ENCODE measurements at regions not wholly inside any gene's neighbourhood (a gene's known extent, or its start where the extent isn't known, plus 50 kb on each side); places are given as distances from the start of the nearest gene placed in this dataset.
"Not testable (repeated sequence)": the region's sequence is repeated elsewhere in the genome, so short reads cannot be mapped to it uniquely, and the experiment has no call there.

DNA sequence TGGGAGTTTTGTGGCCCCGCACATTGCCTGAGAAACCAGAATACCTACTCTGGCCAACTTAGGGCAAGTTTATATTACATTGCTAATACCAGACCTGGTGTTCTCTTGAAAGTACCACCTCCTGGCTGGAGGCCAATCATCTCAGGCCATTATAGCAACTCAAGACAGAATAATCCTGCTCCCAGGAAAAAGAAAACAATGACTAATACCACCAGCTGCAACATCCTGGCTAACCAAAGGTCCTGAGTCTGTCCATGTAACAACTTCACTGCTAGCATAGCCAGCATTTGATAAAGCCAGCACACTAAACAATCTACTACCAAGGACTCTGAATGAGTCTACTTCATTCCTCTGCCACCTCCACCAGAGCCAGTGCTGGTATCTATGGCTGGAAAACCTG, 1298.7 kb upstream of the CNTN5 start:
- no peak for DNase-seq

- DNase-seq = no peak
Observed at GRCh38 chr11:97722721-97723120, 1298.0 kb upstream of the CNTN5 start.

- no peak for DNase-seq
Observed at GRCh38 chr11:97729546-97730272, 1291.0 kb upstream of the CNTN5 start.

DNA sequence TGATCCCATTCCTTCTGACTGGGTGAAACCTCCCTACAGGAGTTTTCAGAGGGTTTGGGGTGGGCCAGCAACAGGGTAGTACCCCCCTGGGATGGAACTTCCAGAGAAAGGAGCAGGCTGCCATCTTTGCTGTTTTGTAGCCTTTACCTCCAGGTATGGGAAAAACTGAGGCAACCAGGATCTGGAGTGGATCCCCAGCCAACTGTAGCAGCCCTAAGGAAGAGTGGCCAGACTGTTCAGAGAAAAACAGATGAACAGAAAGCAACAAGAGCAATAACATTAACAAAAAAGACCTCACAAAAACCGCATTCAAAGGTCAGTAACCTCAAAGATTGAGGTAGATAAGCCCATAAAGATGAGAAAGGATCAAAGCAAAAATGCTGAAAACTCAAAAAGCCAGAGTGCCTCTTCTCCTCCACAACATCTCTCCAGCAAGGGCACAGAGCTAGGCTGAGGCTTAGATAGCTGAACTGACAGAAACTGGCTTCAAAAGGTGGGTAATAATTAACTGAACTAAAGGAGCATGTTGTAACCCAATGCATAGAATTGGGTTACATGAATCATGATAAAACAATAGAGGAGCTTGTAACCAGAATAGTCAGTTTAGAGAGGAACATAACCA, 1288.6 kb upstream of the CNTN5 start:
- DNase-seq = no peak

DNA sequence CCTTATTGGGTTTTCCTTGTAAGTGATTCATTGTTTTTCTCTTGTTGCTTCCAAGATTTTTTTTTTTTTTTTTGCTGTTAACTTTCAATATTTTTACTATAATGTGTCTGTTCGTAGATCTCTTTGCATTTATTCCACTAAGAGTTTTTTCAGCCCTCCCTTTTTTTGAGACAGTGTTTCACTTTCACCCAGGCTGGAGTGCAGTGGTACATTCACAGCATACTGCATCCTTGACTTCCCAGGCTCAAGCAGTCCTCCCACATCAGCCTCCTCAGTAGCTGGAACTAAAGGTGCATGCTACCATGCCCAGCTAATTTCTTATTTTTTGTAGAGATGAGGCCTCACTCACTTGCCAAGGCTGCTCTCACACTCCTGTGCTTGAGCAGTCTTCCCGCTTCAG, 1282.0 kb upstream of the CNTN5 start:
- DNase-seq = no peak

DNA sequence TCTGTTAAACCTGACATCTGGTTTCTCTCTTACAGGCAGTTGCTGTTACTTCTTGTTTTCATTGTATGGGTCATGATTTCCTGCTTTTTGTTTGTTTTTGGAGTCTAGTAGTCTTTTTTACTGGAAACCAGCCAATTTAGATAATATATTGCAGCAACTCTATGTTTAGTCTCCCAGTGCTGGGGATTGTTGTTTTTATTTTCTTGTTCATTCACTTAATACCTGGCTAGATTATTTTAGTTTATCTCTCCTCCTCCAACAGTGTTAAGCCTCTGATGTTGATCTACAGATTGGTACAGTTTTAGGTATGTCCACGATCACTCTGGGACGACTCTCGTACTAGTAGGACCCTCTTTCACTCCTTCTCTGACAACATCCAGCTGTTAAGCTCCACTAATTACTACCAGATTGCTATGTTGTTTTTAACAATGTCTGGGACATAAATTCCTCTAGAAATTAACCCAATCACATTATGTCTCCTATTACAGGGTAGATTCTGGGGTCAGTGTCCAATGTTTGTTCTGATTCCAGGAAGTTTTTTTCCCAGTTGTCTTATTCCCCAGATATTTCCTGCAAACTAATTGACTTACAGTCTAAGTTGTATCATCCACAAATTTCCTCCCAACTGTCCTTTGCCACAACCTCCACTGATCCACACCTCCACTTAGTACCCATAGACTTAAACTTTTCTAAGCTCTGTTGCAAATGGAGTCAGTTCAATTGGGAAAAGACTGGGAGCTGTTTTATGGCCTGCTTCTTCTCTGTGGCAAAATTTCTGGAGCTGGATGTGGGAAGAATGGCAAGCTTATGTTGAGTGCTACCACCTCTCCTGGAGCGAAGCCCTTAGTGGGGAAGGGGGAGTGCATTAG, 1280.6 kb upstream of the CNTN5 start:
- no peak for DNase-seq

GRCh38 chr11:97740801-97741151, 1280.0 kb upstream of the CNTN5 start:
- no peak for DNase-seq

DNA sequence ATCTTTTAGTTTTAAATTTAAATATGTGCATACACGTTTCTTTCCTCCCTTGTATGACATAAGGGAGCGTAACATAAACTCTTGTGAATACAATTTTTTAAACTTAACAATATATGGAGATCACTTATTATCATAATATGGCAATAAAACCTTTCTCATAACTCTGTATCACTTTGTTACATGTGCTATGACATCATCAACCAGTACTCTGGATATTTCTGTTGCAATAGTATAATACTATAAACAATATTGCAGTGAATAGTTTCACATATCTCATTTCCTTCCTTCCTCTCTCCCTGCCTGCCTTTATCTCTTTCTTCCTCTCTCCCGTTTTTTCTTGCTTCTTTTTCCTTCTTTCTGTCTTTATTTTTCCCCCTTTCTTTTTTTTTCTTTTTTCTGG, 1278.0 kb upstream of the CNTN5 start:
- no peak for DNase-seq

DNA sequence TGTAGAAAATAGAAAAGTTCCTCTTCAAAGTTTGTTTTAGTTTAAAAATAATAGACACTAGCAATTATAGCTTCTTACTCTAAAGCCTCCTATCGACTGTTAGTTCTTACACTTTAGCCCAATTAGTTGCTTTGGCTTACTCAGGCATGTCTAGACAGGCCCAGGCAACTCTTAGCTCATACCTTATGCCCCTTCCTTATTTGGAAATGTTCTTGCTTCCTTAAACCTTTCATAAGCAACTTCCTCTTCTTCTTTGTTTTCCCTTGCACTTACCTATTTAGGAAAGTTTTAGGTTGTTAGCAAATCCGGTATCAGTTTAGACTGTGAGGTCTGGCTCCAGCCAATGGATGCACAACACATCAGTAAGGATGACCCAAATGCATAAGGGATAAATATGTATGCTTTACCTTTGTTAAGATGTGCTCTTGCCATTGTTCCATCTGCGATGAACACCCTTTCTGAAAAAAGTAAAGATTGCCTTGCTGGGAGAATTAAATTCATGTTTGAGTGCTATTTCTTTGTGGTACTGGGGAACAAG, 1277.5 kb upstream of the CNTN5 start:
- DNase-seq = no peak

GRCh38 chr11:97745515-97746050, 1275.2 kb upstream of the CNTN5 start:
- DNase-seq = no peak

DNA sequence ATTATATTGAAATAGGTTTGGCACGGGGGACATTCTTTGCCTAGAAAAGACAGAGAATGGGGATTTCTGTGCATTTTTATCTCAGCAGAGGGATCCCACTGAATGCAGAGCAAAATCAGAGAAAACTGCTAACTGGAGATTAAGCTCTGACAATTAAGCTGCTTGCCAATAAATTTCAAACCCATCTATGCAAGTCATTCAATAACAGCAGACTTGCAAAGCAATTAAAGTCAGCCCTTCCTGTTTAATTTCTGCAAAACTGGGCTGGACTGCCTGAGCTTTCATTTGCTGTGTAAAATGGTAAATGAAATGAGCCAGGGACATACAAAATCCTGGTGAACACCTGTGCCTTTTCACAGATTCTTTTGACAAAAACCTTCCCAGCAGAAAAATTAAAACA, 1273.9 kb upstream of the CNTN5 start:
- no peak for DNase-seq

GRCh38 chr11:97751405-97751804, 1269.3 kb upstream of the CNTN5 start:
- DNase-seq = no peak

DNA sequence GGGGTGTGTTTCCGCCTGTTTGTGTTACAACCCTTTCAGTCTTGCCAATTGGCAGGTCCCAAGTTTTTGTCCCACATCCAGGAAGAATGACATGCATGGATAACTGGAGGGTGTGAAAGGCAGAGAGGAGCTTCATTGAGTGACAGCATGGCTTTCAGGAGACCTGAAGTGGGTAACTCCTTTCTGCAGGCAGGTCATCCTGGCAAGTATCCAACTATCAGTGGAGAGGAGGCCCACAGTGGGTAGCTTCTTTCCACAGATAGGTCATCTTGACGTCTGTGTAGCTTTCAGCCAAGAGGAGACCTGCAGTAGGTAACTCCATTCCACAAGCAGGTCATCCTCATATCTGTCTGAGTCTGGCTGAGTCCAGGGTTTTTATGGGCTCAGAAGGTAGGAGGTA, 1268.8 kb upstream of the CNTN5 start:
- no peak for DNase-seq

DNA sequence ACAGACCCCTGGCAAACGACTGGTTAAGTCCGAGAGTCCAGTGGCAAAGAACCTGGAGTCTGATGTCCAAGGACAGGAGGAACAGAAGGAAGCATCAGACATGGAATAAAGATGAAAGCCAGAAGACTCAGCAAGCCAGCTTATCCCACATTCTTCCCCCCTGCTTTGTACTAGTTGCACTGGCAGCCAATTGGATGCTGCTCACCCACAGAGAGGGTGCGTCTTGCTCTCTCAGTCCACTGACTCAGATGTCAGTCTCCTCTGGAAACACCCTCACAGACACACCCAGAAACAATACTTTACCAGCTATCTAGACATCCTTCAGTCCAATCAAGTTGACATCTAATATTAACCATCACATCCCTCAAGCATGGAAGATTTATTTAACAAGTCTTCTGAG, 1265.8 kb upstream of the CNTN5 start:
- DNase-seq = no peak

GRCh38 chr11:97756571-97757335, 1264.0 kb upstream of the CNTN5 start:
- DNase-seq = no peak

DNA sequence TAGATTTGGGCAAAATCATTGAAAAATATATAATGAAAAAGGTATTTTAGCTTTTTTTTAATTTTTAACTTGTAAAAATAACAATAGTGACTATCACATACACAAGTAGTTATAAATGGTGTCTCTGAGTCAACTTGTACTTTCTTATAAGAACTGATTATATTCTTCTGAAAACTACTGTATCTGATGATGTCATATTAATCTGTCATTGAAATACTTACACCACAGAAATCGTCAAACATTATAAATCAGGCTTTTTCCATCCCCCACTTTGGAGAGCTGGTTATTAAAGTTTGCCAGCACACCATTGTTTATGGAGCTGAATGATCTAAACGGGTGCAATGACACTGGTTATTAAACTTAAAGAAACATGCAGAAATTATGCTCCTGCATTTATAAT, 1259.6 kb upstream of the CNTN5 start:
- DNase-seq = no peak

DNA sequence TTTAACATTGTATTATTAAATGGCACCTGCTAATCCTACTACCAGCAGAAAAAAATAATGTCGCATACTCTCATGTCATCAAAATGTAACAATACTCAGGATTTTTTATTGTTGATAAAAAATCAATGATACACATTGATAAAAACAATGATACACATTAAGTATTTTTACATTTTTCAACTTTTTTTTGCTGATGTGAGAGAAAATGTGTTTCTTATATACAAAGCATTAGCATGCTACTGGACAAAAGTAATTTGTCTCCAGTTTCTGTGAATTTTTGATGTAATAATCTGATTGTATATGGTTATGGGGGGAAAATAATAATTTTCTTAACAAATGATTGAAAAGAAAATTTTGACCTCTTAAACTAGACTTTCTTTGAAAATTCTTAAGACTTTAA, 1256.6 kb upstream of the CNTN5 start:
- DNase-seq = no peak

DNA sequence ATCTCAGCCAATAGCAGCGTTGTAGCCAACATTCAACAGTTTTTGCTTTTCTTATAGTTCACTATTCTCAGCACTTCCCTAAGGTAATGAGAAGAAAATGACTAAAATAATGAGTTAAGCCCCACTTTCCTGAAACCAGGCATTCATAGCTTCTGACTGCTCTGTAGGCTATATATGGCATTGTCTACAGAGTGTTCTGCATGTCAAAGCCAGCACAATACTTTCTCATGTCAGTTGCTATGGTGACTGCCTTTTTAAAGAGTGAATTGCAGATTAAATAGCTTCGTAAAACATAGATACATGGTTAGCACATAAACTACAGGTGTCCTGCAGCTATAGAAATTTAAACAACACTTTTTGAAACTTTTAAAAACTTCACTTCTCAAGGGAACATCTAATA, 1256.1 kb upstream of the CNTN5 start:
- no peak for DNase-seq

GRCh38 chr11:97770570-97770969, 1250.2 kb upstream of the CNTN5 start:
- DNase-seq = no peak

- DNase-seq = no peak
Observed at GRCh38 chr11:97772705-97773104, 1248.0 kb upstream of the CNTN5 start.

DNA sequence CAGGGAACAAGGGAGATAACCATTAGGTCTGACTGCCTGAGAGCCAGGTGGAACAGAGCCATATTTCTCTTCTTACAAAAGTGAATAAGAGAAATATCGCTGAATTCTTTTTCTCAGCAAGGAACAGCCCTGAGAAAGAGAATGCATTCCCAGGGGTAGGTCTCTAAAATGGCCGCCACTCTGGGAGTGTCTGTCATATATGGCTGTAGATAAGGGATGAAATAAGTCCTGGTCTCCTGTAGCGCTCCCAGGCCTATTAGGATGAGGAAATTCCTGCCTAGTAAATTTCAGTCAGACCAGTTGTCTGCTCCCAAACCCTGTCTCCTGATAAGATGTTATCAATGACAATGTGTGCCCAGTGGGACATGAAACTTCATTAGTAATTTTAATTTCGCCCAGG, 1236.4 kb upstream of the CNTN5 start:
- not testable (repeated sequence) for DNase-seq

DNA sequence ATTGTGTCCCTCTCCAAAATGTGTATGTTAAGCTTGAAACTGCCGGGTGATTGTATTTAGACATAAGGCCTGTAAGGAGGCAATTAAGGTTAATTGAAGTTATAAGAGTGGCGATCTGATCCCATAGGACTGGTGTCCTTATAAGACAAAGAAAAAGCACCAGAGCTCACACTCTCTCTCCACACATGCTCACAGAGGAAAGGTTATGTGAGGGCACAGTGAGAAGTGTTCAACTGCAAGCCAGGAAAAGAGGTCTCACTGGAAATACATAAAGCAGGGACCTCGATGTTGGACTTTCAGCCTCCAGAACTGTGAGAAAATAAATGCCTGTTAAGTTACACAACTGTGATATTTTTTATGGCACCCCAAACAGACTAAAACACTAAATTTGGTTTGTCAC, 1233.8 kb upstream of the CNTN5 start:
- no peak for DNase-seq

DNA sequence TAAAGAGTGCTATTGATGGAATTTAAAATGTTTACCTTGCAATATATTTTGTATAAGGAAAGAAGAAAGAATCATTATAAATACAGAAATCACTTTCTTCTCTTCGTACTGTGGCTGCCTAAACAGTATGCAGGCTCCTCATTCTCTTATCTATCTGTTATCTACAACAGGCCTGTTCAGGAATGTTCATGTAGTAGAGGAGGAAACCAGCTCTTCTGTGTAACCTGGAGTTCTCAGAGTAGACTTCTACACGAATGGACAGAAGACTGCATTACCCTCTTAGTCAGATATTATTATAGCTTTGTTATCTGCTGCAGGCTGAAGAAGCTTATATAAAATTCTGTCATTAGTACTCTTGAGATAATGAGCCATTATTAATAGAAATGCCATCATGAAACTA, 1225.9 kb upstream of the CNTN5 start:
- no peak for DNase-seq

Measured in hippocampal formation (tissue), 2 donors.